Kidney epithelial cell (primary cell): ENCODE measurements at regions not wholly inside any gene's neighbourhood (a gene's known extent, or its start where the extent isn't known, plus 50 kb on each side); places are given as distances from the start of the nearest gene placed in this dataset.

Experiments
- DNase-seq: peaks from one replicate; pipeline ENCODE4 v3.0.0-alpha.2; 2010; ENCODE audit warnings: low read depth
- H3K27me3 ChIP-seq: 2 replicates; pipeline ENCODE4 v1.6.0; 2011; ENCODE audit warnings: low read length; ENCODE audit not compliant: control insufficient read depth, insufficient read depth
- H3K36me3 ChIP-seq: 2 replicates; pipeline ENCODE4 v1.5.1; 2011; ENCODE audit warnings: low read length; ENCODE audit not compliant: control insufficient read depth, insufficient read depth
- H3K4me3 ChIP-seq: 2 replicates; pipeline ENCODE4 v1.5.1; 2011; ENCODE audit warnings: low read depth, mild to moderate bottlenecking, control low read depth, low read length
- TF ChIP-seq, protein P1 (sequence below): IDR thresholded peaks from 2 replicates; pipeline ENCODE4 v1.5.1; 2011; ENCODE audit warnings: mild to moderate bottlenecking, moderate library complexity, low read length, control low read depth, inconsistent platforms; ENCODE audit not compliant: insufficient read depth, poor library complexity, severe bottlenecking

DNA sequence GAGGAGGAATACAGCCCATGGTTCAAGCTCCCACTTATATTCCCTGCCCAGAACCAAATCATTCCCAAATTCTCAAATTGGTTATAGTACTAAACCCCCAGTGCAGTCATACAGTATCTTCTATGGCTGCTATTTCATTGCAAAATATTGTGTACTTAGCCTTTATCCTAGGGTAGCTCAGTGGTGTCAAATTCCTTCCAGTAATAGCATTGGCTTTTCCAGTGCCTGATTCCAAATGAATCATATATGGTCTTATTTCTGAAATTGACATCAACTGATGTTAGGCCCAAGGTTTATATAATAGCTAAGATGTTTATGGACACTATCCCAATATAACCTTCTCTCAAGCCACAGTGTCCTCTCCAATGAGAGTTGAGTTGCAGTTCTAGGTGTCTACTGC lies 256.7 kb downstream of the NDUFS4 start:
- TF ChIP-seq, protein P1, sequence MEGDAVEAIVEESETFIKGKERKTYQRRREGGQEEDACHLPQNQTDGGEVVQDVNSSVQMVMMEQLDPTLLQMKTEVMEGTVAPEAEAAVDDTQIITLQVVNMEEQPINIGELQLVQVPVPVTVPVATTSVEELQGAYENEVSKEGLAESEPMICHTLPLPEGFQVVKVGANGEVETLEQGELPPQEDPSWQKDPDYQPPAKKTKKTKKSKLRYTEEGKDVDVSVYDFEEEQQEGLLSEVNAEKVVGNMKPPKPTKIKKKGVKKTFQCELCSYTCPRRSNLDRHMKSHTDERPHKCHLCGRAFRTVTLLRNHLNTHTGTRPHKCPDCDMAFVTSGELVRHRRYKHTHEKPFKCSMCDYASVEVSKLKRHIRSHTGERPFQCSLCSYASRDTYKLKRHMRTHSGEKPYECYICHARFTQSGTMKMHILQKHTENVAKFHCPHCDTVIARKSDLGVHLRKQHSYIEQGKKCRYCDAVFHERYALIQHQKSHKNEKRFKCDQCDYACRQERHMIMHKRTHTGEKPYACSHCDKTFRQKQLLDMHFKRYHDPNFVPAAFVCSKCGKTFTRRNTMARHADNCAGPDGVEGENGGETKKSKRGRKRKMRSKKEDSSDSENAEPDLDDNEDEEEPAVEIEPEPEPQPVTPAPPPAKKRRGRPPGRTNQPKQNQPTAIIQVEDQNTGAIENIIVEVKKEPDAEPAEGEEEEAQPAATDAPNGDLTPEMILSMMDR: no peak
- Histone ChIP-seq H3K27me3 (no peaks in the 10 kb centered on the region), H3K36me3 (no peaks in the 10 kb centered on the region), H3K4me3 (no peak overlapping the region)
- no peak for DNase-seq

DNA sequence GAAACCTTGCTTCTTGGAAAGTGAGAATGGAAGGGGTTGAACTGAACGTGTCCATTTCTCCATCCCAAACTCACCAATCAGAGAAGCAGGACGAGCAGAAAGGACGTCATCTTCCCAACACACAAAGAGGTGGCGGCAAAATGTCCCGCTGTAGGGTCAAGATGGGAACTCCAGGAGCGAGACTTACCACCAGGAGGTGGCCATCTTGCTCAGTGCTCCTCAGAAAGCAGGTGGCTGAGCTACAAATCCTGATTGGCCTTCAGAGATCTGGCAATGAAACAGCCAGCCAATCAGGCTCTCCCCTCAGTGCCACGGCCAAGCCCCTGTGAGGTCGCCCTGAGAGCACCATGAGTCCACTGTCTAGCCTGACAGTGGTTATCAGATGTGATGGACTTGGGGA lies 259.0 kb downstream of the NDUFS4 start:
- no peak for DNase-seq
- TF ChIP-seq, protein P1: no peak
- Histone ChIP-seq H3K4me3 (no peak overlapping the region), H3K36me3 (no peaks in the 10 kb centered on the region), H3K27me3 (no peaks in the 10 kb centered on the region)

GRCh38 chr5:53820119-53820801 lies 259.8 kb downstream of the NDUFS4 start:
- H3K27me3 ChIP-seq: no peaks in the 10 kb centered on the region
- H3K4me3 ChIP-seq: no peak overlapping the region
- TF ChIP-seq, protein P1: no peak
- no peaks in the 10 kb centered on the region for H3K36me3 ChIP-seq
- no peak for DNase-seq

- H3K27me3 ChIP-seq: no peaks in the 10 kb centered on the region
- DNase-seq: no peak
- no peak overlapping the region for H3K4me3 ChIP-seq
Observed at GRCh38 chr5:53820802-53821171, 260.3 kb downstream of the NDUFS4 start.

GRCh38 chr5:53825016-53825415 lies 264.6 kb downstream of the NDUFS4 start:
- no peak overlapping the region for H3K4me3 ChIP-seq
- no peaks in the 10 kb centered on the region for H3K27me3 ChIP-seq
- TF ChIP-seq, protein P1: no peak
- no peak for DNase-seq
- no peaks in the 10 kb centered on the region for H3K36me3 ChIP-seq

More at GRCh38 chr5:53820802-53821171, 260.3 kb downstream of the NDUFS4 start:
- H3K36me3 ChIP-seq: no peaks in the 10 kb centered on the region
- TF ChIP-seq, protein P1: no peak

GRCh38 chr5:53825926-53826325 lies 265.5 kb downstream of the NDUFS4 start:
- no peak overlapping the region for H3K4me3 ChIP-seq
- DNase-seq: no peak
- H3K36me3 ChIP-seq: no peaks in the 10 kb centered on the region
- H3K27me3 ChIP-seq: no peaks in the 10 kb centered on the region
- TF ChIP-seq, protein P1: no peak
